Heart left ventricle (tissue), 13 donors: ENCODE measurements at regions not wholly inside any gene's neighbourhood (a gene's known extent, or its start where the extent isn't known, plus 50 kb on each side); places are given as distances from the start of the nearest gene placed in this dataset.
"Not testable (repeated sequence)": the region's sequence is repeated elsewhere in the genome, so short reads cannot be mapped to it uniquely, and the experiment has no call there.

ENCODE experiments used
- CTCF ChIP-seq, 12 donors: fragments of 200-600 bp; sonication (generic) in 4 of 12; IDR thresholded peaks; one replicate each; pipeline versions ENCODE4 v1.5.0 to v1.8.0; 2018 to 2022; ENCODE audit warnings: antibody characterized with exemption in 12 of 12, mild to moderate bottlenecking in 5 of 12
- POLR2A ChIP-seq, 2 donors: fragments of 450-650 bp; IDR thresholded peaks; one replicate each; pipeline ENCODE4 v1.6.1; 2017; ENCODE audit warnings: antibody characterized with exemption in 2 of 2, mild to moderate bottlenecking in 2 of 2, moderate library complexity in 2 of 2
- donor health status: ischemic (EF 13 %, LVEDD 7.1; RV severe dilation, severe dysfunction).
- donor health status: DM: no; HTN: yes; CAD: no.
- donor health status: DM: no; HTN: no; CAD: no.
- donor health status: ischemic (EF 25% LVEDD 6.9; RV normal size, moderate dysfunction).
- donor health status: ischemic (EF 25% LVEDD 5.7; RV mildly dilated, moderate dysfunction).
- donor health status: ischemic (EF 35%, LVEDD 5.7; RV mildly dilated, moderate dysfunction).
- donor health status: nonischemic (EF 11% LVEDD 7.7; RV severe dilation, severe dysfunction).
- donor health status: DM: yes; HTN: yes; CAD: no.
- donor health status: PGD.
- donor health status: ischemic (EF 29% LVEDD 5.4; RV normal size, mild dysfunction).
- donor health status: nonischemic (EF 23%, LVEDD 6.1; RV moderate dilation, normal function).

DNA sequence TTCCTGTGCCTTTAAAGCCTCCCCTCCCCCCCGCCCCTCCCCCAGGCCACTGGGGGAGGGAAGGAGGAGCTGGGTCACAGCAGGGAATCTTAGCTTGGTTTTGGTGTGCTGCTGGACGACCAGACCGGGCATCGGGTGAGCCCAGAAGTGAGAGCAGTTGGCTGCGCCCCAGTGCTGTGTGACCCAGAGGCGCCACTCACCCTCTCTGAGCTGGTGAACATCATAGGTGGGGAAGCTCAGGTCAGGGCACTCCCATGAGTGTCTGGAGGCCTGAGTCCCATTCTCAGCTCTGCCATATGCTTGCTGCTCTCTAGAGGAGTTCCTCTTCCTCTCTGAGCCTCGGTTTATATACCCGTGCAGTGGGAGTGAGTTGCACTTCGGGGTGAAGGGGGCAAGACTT, 3077.5 kb downstream of the RPIA start:
- not testable (repeated sequence) for TF ChIP-seq CTCF, POLR2A (IDR thresholded peaks at IDR 0.05)
